Stimulated activated CD4-positive, alpha-beta T cell treated with anti-CD3 and anti-CD28 coated beads, Interleukin-12 subunit alpha, Interleukin-12 subunit beta, amount 100 ng/mL, for 24 hours (primary cell): ENCODE measurements at regions not wholly inside any gene's neighbourhood (a gene's known extent, or its start where the extent isn't known, plus 50 kb on each side); places are given as distances from the start of the nearest gene placed in this dataset.
"Not testable (repeated sequence)": the region's sequence is repeated elsewhere in the genome, so short reads cannot be mapped to it uniquely, and the experiment has no call there.

Source experiments
- DNase-seq, 2 experiments: peaks; one replicate each; pipeline ENCODE4 v3.0.0-alpha.2; 2020; ENCODE audit warnings: low read depth in 2 of 2

- DNase-seq, result no peak
Observed at GRCh38 chr5:133881576-133882388, 86.6 kb downstream of the C5orf15 start.

GRCh38 chr5:133878236-133878555 is 90.2 kb downstream of the C5orf15 start:
- no peak for DNase-seq

GRCh38 chr5:133877351-133878235 is 90.8 kb downstream of the C5orf15 start:
- DNase-seq, result no peak

GRCh38 chr5:133876266-133876665 is 92.2 kb downstream of the C5orf15 start:
- DNase-seq, result no peak

- no peak for DNase-seq
Observed at GRCh38 chr5:133875179-133875578, 93.2 kb downstream of the C5orf15 start.

GRCh38 chr5:133873449-133873848 is 95.0 kb downstream of the C5orf15 start:
- DNase-seq, result no peak

GRCh38 chr5:133870661-133871060 is 97.8 kb downstream of the C5orf15 start:
- no peak for DNase-seq

- no peak for DNase-seq
Observed at GRCh38 chr5:133869519-133870335, 98.7 kb downstream of the C5orf15 start.

- DNase-seq, result peak; percentile 54 to 78
Observed at GRCh38 chr5:133868946-133869518, 99.4 kb downstream of the C5orf15 start.

GRCh38 chr5:133867851-133868545 is 100.4 kb downstream of the C5orf15 start:
- DNase-seq, result no peak

GRCh38 chr5:133867341-133867740 is 101.1 kb downstream of the C5orf15 start:
- no peak for DNase-seq

GRCh38 chr5:133866903-133867245 is 101.6 kb downstream of the C5orf15 start:
- no peak for DNase-seq

- no peak for DNase-seq
Observed at GRCh38 chr5:133866160-133866902, 102.1 kb downstream of the C5orf15 start.

- no peak for DNase-seq
Observed at GRCh38 chr5:133865113-133865512, 103.3 kb downstream of the C5orf15 start.

- DNase-seq, result no peak
Observed at GRCh38 chr5:133864711-133865110, 103.7 kb downstream of the C5orf15 start.

GRCh38 chr5:133863857-133864585 is 104.4 kb downstream of the C5orf15 start:
- DNase-seq, result no peak

GRCh38 chr5:133861161-133861737 is 107.2 kb downstream of the C5orf15 start:
- no peak for DNase-seq

- no peak for DNase-seq
Observed at GRCh38 chr5:133859073-133859472, 109.4 kb downstream of the C5orf15 start.

- not testable (repeated sequence) for DNase-seq
Observed at GRCh38 chr5:133857595-133858313, 110.7 kb downstream of the C5orf15 start.
